NCI-H2107 treated with DMSO at 0.1 percent for 48 hours (cell line): ENCODE measurements at regions not wholly inside any gene's neighbourhood (a gene's known extent, or its start where the extent isn't known, plus 50 kb on each side); places are given as distances from the start of the nearest gene placed in this dataset.

ENCODE experiments used
- DNase-seq: peaks from one replicate; lab custom pipeline; 2025; ENCODE audit not compliant: unreplicated experiment; lab: John Stamatoyannopoulos, UW

- no peak for DNase-seq
These were observed 58.4 kb downstream of the HMHB1 start for GRCh38 chr5:143870362-143870761.

- DNase-seq, result no peak
These were observed 59.1 kb downstream of the HMHB1 start for GRCh38 chr5:143870871-143871632.

GRCh38 chr5:143871672-143872071 is 59.7 kb downstream of the HMHB1 start:
- DNase-seq, result no peak

GRCh38 chr5:143874312-143874711 is 62.4 kb downstream of the HMHB1 start:
- DNase-seq, result no peak

GRCh38 chr5:143877196-143877595 is 65.2 kb downstream of the HMHB1 start:
- no peak for DNase-seq

GRCh38 chr5:143878430-143878829 is 66.5 kb downstream of the HMHB1 start:
- DNase-seq, result no peak

- DNase-seq, result no peak
These were observed 67.7 kb downstream of the HMHB1 start for GRCh38 chr5:143879646-143880045.

- DNase-seq, result no peak
These were observed 68.2 kb downstream of the HMHB1 start for GRCh38 chr5:143880178-143880577.

GRCh38 chr5:143882520-143882919 is 70.6 kb downstream of the HMHB1 start:
- DNase-seq, result no peak

- no peak for DNase-seq
These were observed 74.1 kb downstream of the HMHB1 start for GRCh38 chr5:143886096-143886495.

GRCh38 chr5:143886651-143887638 is 75.0 kb downstream of the HMHB1 start:
- peak; percentile 66 for DNase-seq

GRCh38 chr5:143887903-143888665 is 76.1 kb downstream of the HMHB1 start:
- no peak for DNase-seq

- DNase-seq, result no peak
These were observed 77.0 kb downstream of the HMHB1 start for GRCh38 chr5:143888912-143889311.

- no peak for DNase-seq
These were observed 78.0 kb downstream of the HMHB1 start for GRCh38 chr5:143889986-143890385.

GRCh38 chr5:143890487-143890886 is 78.5 kb downstream of the HMHB1 start:
- peak; percentile 31 for DNase-seq

GRCh38 chr5:143892271-143892670 is 80.3 kb downstream of the HMHB1 start:
- no peak for DNase-seq

- no peak for DNase-seq
These were observed 80.9 kb downstream of the HMHB1 start for GRCh38 chr5:143892908-143893307.

GRCh38 chr5:143893638-143894037 is 81.7 kb downstream of the HMHB1 start:
- DNase-seq, result no peak

- DNase-seq, result no peak
These were observed 84.6 kb downstream of the HMHB1 start for GRCh38 chr5:143896516-143896915.

GRCh38 chr5:143896966-143897365 is 85.0 kb downstream of the HMHB1 start:
- no peak for DNase-seq

- DNase-seq, result no peak
These were observed 86.4 kb downstream of the HMHB1 start for GRCh38 chr5:143898381-143898780.
